Activated T-helper 2 cell treated with anti-CD3 and anti-CD28 coated beads, Interferon-gamma antibody, Interleukin-2, Interleukin-4, amounts not matched to agents 10 μg/mL and 5 μg/mL and 100 μg/mL, durations not matched to agents 14 hours and 24 hours and 36 hours (primary cell): ENCODE measurements at regions not wholly inside any gene's neighbourhood (a gene's known extent, or its start where the extent isn't known, plus 50 kb on each side); places are given as distances from the start of the nearest gene placed in this dataset.

Experiments used
- DNase-seq: peaks from one replicate; pipeline ENCODE4 v3.0.0; 2021; ENCODE audit warnings: low spot score
- H3K27ac Mint-ChIP-seq: one replicate; pipeline ENCODE4 v1.8.0; 2021; ENCODE audit warnings: mixed read lengths
- H3K27me3 Mint-ChIP-seq: one replicate; pipeline ENCODE4 v1.8.0; 2021; ENCODE audit warnings: low read depth, mixed read lengths
- H3K36me3 Mint-ChIP-seq: one replicate; pipeline ENCODE4 v1.8.0; 2021; ENCODE audit warnings: low read depth, mixed read lengths
- H3K4me1 Mint-ChIP-seq: one replicate; pipeline ENCODE4 v1.8.0; 2021; ENCODE audit warnings: low read depth, mixed read lengths
- H3K4me3 Mint-ChIP-seq: one replicate; pipeline ENCODE4 v1.8.0; 2021; ENCODE audit warnings: low read depth, mild to moderate bottlenecking, moderate library complexity, mixed read lengths
- H3K9me3 Mint-ChIP-seq: one replicate; pipeline ENCODE4 v1.8.0; 2021; ENCODE audit warnings: mixed read lengths
- intact Hi-C: fragments of 100-400 bp; cut with micrococcal nuclease; formaldehyde crosslinking; loops from one replicate; pipeline ENCODE4 v1.15.1; 2023

DNA sequence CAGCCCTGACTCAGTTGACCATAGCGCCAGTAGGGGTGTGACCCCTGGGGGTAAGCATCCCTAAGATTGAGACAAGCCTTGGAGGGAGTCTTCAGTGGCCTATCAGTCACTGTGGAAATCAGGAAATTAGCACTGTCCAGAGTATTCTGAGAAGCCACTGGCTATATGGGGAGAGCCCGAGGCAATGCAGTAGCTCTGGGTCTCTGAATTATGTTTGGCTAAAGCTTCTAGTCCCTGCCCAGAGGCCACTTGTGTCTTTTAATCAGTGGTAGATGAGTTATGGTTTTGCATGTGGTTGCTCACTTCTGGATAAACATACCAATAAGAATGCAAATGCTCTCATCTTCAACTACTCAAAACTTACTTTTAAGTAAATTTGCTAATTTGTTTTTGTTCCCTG, 100.6 kb upstream of the TOX3 start:
- no peaks in the 10 kb centered on the region for H3K4me1 Mint-ChIP-seq
- intact Hi-C loops, result no loop called here
- H3K27ac Mint-ChIP-seq, result no peak overlapping the region
- no peaks in the 10 kb centered on the region for H3K27me3 Mint-ChIP-seq
- H3K4me3 Mint-ChIP-seq, result no peak overlapping the region
- no peaks in the 10 kb centered on the region for H3K36me3 Mint-ChIP-seq
- DNase-seq, result no peak
- peaks cover 22% of the 10 kb centered on the region for H3K9me3 Mint-ChIP-seq

DNA sequence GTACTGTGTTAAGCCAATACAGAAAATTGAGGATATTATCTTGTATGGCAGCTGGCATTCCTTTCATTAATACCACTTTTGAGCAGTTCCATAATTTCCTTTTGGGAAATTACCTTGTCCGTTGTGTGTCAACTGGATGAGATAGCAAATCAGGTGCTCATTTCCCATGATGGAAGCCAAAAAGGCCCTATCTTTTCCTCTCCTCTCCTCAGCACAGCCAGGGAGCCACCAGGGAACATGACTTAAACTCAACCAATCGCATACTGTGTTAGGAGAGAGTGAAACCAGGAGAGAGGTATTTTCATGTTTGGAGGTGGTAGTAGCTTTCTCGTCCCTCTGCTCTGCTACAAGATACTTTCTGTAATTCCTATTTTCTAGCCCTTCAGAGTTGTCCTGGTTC, 96.1 kb upstream of the TOX3 start:
- peaks cover 33% of the 10 kb centered on the region for H3K9me3 Mint-ChIP-seq
- H3K4me3 Mint-ChIP-seq, result no peak overlapping the region
- DNase-seq, result no peak
- no peaks in the 10 kb centered on the region for H3K27me3 Mint-ChIP-seq
- no peak overlapping the region for H3K27ac Mint-ChIP-seq
- no peaks in the 10 kb centered on the region for H3K4me1 Mint-ChIP-seq
- H3K36me3 Mint-ChIP-seq, result no peaks in the 10 kb centered on the region
- intact Hi-C loops, result no loop called here

DNA sequence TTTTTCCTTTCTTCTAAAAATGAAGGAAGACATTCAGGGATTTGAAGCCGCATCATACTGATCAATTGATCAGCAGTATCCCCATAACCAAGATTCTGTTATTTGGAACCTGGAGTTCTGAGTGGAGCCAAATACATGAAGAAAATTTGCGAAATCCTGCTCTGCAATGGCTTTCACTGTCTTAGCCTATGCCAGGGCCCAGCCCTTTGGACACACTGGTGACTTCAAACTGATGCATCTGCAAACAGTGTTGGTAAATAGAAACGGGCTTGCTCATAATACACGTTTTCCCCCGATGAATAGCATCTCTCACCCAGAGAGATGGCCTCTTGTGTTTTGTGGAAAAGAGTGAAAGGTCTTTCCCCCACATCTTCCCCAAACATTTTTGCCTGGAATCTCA, 87.6 kb upstream of the TOX3 start:
- Mint-ChIP-seq H3K4me1 (no peaks in the 10 kb centered on the region), H3K27me3 (no peaks in the 10 kb centered on the region), H3K4me3 (no peak overlapping the region), H3K27ac (no peak overlapping the region), H3K9me3 (peaks cover 46% of the 10 kb centered on the region), H3K36me3 (no peaks in the 10 kb centered on the region)
- intact Hi-C loops, result no loop called here
- no peak for DNase-seq

DNA sequence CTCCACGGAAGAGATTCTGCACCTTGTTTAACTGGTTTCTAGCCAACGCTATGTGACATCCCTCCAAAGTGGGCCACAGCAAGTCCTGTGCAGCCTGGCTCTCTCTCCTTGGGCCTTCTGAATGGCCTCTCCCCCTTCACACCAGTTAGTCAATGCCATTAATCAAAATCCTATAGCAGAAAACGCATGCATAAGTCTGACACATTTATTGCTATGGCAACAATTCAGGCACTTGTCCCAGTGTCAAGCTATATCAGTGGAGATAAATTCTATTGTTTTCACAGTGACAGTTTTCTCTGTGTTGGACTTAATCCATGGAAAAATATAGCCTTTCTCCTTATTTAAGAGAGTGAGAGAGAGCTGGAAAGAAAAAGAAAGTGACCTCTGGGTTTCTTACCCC, 87.2 kb upstream of the TOX3 start:
- no peaks in the 10 kb centered on the region for H3K27me3 Mint-ChIP-seq
- H3K27ac Mint-ChIP-seq, result no peak overlapping the region
- no peaks in the 10 kb centered on the region for H3K4me1 Mint-ChIP-seq

DNA sequence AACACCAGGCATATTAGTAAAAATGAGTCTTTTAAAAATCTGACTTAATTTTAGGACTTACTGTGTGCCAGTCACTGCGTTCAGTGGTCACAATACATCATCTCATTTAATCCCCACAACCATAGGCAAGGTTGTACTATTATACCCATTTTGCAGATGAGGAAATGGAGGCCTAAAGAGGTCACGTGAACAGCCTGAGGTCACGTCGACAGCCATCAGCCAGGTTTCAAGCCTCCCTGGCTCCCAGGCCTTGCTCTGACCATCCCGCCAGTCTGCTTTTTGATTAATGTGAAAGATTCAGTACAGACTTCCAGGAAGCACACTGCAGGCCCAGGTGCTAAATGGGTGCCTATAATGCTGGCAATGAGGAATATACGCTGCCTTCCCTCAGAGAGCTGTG, 86.3 kb upstream of the TOX3 start:
- peaks cover 41% of the 10 kb centered on the region for H3K9me3 Mint-ChIP-seq
- no peak overlapping the region for H3K4me3 Mint-ChIP-seq
- intact Hi-C loops, result no loop called here
- H3K27me3 Mint-ChIP-seq, result no peaks in the 10 kb centered on the region
- no peaks in the 10 kb centered on the region for H3K4me1 Mint-ChIP-seq
- no peaks in the 10 kb centered on the region for H3K36me3 Mint-ChIP-seq
- H3K27ac Mint-ChIP-seq, result no peak overlapping the region
- no peak for DNase-seq

More for the DNA sequence above, 87.2 kb upstream of the TOX3 start:
- Mint-ChIP-seq H3K36me3 (no peaks in the 10 kb centered on the region), H3K9me3 (peaks cover 46% of the 10 kb centered on the region), H3K4me3 (no peak overlapping the region)
- intact Hi-C loops, result no loop called here
- no peak for DNase-seq

DNA sequence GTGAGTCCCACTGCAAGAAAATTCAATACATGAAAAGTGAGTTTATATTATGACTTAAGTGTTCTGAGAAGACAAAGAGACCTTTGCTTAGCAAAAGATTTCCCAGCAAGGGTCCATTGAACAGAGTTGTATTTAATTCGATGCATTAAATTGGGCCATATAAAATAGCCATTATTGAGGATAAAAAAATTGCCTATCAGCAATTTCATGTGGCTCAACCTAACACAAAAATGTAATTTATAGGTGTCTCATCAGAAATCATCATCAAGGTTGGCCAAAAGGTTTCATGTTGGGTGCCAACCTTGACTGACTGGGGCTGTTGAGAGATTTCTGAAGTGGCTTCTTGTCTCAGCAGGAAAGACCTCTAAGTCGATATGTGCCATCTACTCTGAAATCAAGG, 84.8 kb upstream of the TOX3 start:
- Mint-ChIP-seq H3K27me3 (no peaks in the 10 kb centered on the region), H3K4me1 (no peaks in the 10 kb centered on the region), H3K9me3 (peaks cover 37% of the 10 kb centered on the region), H3K4me3 (no peak overlapping the region), H3K36me3 (no peaks in the 10 kb centered on the region), H3K27ac (no peak overlapping the region)
- intact Hi-C loops, result no loop called here
- no peak for DNase-seq

DNA sequence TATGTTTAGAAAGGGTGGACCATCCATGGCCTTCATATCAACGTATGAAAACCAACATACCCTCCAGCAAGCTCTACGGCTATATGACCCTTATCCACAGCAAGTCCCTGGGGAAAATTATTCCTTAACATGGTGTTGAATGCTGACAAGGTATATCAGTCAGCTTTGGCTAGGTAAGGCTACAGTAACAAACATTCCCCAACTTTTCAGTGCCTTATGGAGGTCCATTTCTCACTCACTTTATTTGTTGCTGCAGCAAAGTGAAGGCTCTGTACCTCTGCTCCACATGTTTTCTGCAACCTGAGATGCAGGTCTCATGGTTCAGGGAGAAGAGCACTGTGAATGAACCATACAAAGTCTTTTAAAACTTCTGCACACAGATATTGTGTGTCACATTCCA, 83.8 kb upstream of the TOX3 start:
- H3K4me1 Mint-ChIP-seq, result no peaks in the 10 kb centered on the region
- no peaks in the 10 kb centered on the region for H3K36me3 Mint-ChIP-seq
- H3K27me3 Mint-ChIP-seq, result no peaks in the 10 kb centered on the region
- H3K27ac Mint-ChIP-seq, result no peak overlapping the region
- no peak for DNase-seq
- peaks cover 33% of the 10 kb centered on the region for H3K9me3 Mint-ChIP-seq
- H3K4me3 Mint-ChIP-seq, result no peak overlapping the region
- intact Hi-C loops, result no loop called here

DNA sequence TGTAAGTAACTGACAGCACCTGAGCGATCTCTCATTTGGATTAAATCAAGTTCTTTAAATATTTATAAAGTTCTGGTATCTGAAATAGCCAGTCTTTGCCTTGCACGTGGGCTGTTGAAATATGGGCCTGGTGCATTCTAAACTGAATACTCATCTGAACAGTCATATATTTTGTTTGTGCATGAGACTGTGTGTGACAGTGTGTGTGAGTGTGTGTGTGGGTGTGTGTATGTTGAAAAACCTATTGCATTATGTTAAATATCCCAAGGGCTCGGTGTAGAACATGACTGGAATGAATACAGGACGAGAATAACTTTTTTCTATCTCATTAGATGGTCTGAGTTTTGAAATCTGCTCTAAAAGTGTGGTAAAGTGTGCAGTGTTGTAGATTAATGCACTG, 82.4 kb upstream of the TOX3 start:
- H3K4me3 Mint-ChIP-seq, result no peak overlapping the region
- H3K36me3 Mint-ChIP-seq, result no peaks in the 10 kb centered on the region
- no peak overlapping the region for H3K27ac Mint-ChIP-seq
- H3K27me3 Mint-ChIP-seq, result no peaks in the 10 kb centered on the region
- peaks cover 25% of the 10 kb centered on the region for H3K9me3 Mint-ChIP-seq
- H3K4me1 Mint-ChIP-seq, result no peaks in the 10 kb centered on the region
- no peak for DNase-seq
- intact Hi-C loops, result no loop called here

DNA sequence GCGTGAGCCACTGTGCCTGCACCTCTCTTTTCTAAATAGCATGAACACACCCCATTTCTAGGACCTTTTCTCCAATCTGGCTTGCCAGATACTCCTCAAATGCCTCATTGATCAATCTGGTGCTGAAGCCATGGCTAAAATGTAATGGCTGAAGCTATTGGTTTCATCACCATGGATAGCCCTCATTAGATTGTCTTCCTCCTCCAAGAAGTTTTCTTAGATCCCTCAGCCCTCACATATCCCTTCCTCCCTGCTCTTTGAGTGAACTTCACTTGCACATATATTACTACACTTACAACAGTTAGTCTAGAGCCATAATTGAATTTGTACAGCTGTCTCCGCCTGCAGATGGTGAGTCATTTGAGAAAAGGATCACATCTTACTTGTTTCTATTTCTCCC, 77.9 kb upstream of the TOX3 start:
- H3K36me3 Mint-ChIP-seq, result no peaks in the 10 kb centered on the region

DNA sequence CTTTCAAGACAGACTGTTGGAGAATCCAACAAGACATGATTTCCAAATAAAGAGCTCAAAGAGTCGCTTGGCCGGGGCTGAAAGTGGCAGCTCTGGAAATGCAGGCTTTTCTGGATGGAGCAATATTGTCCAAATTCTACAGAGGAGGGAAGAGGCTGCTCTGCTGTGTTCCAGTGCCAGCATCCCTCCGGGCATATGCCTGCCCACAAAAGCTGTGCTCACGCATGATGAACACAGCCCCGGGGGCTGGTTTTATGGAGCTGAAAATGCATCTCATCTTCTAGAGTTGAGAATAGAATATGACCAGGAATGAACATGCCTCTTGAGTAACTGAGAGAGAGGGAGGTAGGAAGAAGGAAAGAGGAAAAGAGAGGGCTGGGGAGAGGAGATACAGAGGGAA, 74.7 kb upstream of the TOX3 start:
- intact Hi-C loops, result no loop called here
- no peak for DNase-seq
- Mint-ChIP-seq H3K4me3 (no peak overlapping the region), H3K27ac (no peak overlapping the region), H3K27me3 (no peaks in the 10 kb centered on the region), H3K36me3 (no peaks in the 10 kb centered on the region), H3K4me1 (no peaks in the 10 kb centered on the region), H3K9me3 (peaks cover 7% of the 10 kb centered on the region)

More for the DNA sequence above, 77.9 kb upstream of the TOX3 start:
- Mint-ChIP-seq H3K27me3 (no peaks in the 10 kb centered on the region), H3K27ac (no peak overlapping the region), H3K4me1 (no peaks in the 10 kb centered on the region), H3K9me3 (peaks cover 10% of the 10 kb centered on the region), H3K4me3 (no peak overlapping the region)
- intact Hi-C loops, result no loop called here
- DNase-seq, result no peak

DNA sequence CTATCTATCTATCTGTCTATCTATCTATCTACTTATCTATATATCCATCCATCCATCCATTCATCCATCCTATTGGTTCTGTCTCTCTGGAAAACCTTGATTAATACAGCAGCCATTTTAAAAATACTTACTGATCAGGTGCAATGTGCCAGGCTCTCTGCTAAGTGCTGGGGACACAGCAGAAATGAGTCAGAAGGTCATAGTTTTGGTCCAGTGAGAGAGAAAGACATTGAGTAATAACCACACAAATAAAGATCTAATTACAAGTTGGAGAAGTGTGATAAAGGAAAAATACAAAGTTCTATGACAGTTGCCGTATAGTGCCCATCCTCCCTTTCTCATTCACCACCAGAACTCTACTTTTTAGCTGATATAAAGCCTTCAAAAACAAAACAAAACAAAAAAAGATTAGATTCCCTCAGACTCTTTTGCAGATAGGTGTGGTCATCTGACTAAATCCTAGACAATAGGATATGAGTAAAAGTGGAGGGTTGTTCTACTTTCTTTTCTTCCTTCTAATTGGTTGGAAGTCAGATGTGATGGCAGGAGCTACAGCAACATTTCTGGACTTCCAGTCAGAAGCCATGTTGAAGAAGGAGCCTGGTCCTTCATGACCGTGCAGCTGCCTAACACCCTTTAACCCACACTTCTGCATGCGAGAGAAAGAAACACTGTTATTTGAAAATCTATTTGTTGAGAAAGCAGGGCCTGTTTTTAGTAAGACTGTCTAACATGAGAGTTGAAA, 72.0 kb upstream of the TOX3 start:
- no peak for DNase-seq
- no peak overlapping the region for H3K27ac Mint-ChIP-seq
- H3K4me1 Mint-ChIP-seq, result no peaks in the 10 kb centered on the region
- no peaks in the 10 kb centered on the region for H3K36me3 Mint-ChIP-seq
- H3K4me3 Mint-ChIP-seq, result no peak overlapping the region
- H3K9me3 Mint-ChIP-seq, result peaks cover 14% of the 10 kb centered on the region
- intact Hi-C loops, result no loop called here
- no peaks in the 10 kb centered on the region for H3K27me3 Mint-ChIP-seq

DNA sequence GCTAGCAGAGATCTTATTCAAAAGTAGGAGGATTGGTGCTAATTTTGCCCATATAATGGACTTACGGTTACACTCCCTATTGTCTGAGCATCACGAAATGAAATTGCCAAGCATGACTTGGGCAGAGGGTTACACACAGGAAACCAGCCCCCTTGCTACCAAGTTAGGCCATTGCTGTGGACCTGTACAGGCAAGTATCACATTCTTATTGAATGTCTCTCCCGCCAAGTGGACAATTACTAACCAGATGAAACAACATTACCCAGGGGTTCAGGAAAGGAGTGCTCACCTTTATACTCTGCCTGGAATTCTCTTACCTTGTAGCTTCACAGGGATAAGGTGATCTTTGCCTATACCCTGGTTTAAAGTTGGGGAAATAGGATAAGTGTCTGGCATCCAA, 70.6 kb upstream of the TOX3 start:
- Mint-ChIP-seq H3K4me3 (no peak overlapping the region), H3K27me3 (no peaks in the 10 kb centered on the region), H3K9me3 (peaks cover 20% of the 10 kb centered on the region), H3K4me1 (no peaks in the 10 kb centered on the region), H3K27ac (no peak overlapping the region), H3K36me3 (no peaks in the 10 kb centered on the region)
- DNase-seq, result no peak
- intact Hi-C loops, result no loop called here

DNA sequence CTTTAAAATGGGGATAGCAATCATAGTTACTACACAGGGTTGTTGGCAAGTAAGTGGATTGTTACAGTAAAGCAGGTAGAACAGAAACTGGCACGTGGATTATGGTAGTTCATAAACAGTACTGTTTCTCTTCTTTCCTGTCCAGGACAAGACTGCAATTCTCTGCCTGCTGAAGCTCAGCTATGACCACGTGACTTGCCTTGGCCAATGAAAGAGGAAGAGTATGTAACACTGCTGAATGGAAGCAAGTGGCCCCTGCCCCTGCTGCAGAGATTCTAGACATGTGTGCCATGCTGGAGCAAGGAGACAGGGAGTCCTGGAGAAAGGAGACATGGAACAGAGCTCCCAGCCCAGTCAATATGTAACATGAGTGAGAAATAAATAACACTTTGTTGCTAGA, 66.6 kb upstream of the TOX3 start:
- intact Hi-C loops, result no loop called here
- Mint-ChIP-seq H3K27me3 (no peaks in the 10 kb centered on the region), H3K4me3 (no peak overlapping the region), H3K27ac (no peak overlapping the region), H3K4me1 (no peaks in the 10 kb centered on the region), H3K9me3 (peaks cover 17% of the 10 kb centered on the region), H3K36me3 (no peaks in the 10 kb centered on the region)
- no peak for DNase-seq
